ENCODE measurements at regions not wholly inside any gene's neighbourhood (a gene's known extent, or its start where the extent isn't known, plus 50 kb on each side); places are given as distances from the start of the nearest gene placed in this dataset.

DNA sequence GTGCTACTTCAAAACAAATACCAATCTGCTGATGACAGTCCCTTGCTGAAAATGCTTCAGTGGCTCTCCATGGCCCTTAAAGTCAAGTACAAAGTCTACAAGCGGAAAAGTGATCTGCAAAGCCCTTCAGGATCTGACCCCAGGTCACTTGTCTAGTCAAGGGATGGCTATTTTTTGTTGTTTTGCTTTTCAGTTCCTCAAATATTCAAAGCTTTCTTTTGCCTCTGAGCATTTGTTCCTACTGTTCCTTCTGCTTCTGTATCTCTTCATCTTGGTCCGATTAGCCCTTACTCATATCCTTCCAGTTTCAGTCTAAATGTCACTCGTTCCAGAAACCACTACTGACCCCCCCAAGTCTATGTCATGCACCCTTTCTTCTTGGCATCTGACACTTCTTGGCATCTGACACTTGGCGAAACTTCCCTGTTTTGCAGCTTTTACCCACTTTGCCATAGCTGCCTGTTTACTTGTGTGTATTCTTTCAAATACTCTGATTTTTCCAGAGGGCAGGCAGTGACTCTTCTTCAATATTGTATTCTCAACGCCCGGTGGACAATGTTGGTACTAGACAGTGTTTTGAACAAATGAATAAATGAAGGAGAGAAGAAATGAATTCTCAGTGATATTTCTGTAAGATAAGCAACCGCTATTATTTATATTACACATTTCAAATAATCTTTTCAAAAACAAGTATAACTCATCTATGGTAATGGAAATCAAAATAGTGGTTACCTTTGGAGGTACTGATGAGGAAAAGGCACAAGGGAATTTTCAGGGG lies 175.9 kb upstream of the FN1 start:
- DNase-seq (no peak), FAIRE-seq (no peak)
- Histone ChIP-seq H3K27ac (ENCODE audit: low read depth in 2 of 2, low read length in 2 of 2) (no peak overlapping the region), H3K9ac (ENCODE audit: low read length in 3 of 3) (no peak overlapping the region), H3K36me3 (ENCODE audit: control insufficient read depth in 2 of 3, insufficient read depth in 3 of 3, low read length in 3 of 3) (no peaks in the 10 kb centered on the region), H3K9me3 (ENCODE audit: control insufficient read depth in 2 of 3, insufficient read depth in 1 of 3, low read length in 3 of 3) (no peaks in the 10 kb centered on the region), H3K4me1 (ENCODE audit: control insufficient read depth in 2 of 3, insufficient read depth in 2 of 3, low read depth in 1 of 3, low read length in 3 of 3) (no peaks in the 10 kb centered on the region), H3K27me3 (ENCODE audit: control insufficient read depth, insufficient read depth, low read length) (no peaks in the 10 kb centered on the region), H3K4me3 (ENCODE audit: low read length in 3 of 3) (no peak overlapping the region)
- TF ChIP-seq, protein P1, sequence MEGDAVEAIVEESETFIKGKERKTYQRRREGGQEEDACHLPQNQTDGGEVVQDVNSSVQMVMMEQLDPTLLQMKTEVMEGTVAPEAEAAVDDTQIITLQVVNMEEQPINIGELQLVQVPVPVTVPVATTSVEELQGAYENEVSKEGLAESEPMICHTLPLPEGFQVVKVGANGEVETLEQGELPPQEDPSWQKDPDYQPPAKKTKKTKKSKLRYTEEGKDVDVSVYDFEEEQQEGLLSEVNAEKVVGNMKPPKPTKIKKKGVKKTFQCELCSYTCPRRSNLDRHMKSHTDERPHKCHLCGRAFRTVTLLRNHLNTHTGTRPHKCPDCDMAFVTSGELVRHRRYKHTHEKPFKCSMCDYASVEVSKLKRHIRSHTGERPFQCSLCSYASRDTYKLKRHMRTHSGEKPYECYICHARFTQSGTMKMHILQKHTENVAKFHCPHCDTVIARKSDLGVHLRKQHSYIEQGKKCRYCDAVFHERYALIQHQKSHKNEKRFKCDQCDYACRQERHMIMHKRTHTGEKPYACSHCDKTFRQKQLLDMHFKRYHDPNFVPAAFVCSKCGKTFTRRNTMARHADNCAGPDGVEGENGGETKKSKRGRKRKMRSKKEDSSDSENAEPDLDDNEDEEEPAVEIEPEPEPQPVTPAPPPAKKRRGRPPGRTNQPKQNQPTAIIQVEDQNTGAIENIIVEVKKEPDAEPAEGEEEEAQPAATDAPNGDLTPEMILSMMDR (IDR thresholded peaks at IDR 0.05; ENCODE audit: borderline replicate concordance, extremely low read depth, insufficient read depth), result no peak
- intact Hi-C loops (cut with DNase I), result no loop called here

DNA sequence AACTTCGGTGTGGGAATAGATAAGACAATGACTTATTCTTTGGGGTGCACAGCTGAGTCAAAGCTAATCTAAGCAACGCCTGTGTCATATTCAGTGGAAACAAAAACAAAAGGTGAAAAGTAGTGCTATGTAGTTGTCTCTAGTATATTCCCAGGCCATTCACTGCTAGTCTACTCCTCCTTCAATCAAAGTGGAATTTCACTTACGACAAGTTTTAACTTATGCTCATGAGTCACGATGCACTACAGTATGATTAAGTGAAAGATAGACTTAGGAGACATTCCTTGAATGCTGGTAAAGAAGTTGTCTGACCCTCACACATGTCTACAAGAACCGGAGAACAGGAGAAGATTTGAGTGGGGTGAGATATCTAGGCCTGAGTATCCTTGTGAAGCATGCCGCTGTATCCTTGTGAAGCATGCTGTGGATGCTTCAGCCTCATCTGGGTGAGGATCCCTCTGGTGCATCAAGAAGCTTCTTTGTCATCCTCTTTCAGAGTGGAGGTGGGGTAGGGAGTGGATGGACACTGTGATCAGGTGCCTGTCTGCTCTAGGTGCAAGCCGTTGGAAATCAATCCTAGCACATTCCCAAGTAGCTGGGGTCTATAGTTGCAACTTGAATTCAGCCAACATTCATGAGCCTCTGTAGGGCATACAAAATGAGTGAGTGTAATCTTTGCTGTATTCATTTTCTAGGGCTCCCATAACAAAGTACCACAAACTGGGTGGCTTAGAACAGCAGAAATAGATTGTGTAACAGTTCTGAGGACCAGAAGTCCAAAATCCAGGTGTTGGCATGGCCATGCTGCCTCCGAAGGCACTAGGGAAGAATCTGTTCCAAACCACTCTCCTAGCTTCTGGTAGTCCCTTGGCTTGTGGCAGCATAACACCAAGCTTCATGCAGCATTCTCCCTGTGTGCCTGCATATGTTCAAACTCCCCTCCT lies 173.5 kb upstream of the FN1 start:
- Histone ChIP-seq H3K27me3 (ENCODE audit: control insufficient read depth, insufficient read depth, low read length) (no peaks in the 10 kb centered on the region), H3K9me3 (ENCODE audit: control insufficient read depth in 2 of 3, insufficient read depth in 1 of 3, low read length in 3 of 3) (no peaks in the 10 kb centered on the region), H3K36me3 (ENCODE audit: control insufficient read depth in 2 of 3, insufficient read depth in 3 of 3, low read length in 3 of 3) (no peaks in the 10 kb centered on the region), H3K9ac (ENCODE audit: low read length in 3 of 3) (no peak overlapping the region), H3K27ac (ENCODE audit: low read depth in 2 of 2, low read length in 2 of 2) (no peak overlapping the region), H3K4me3 (ENCODE audit: low read length in 3 of 3) (no peak overlapping the region), H3K4me1 (ENCODE audit: control insufficient read depth in 2 of 3, insufficient read depth in 2 of 3, low read depth in 1 of 3, low read length in 3 of 3) (no peaks in the 10 kb centered on the region)
- no peak for DNase-seq
- FAIRE-seq, result no peak
- intact Hi-C loops (cut with DNase I), result no loop called here
- TF ChIP-seq, protein P1 (IDR thresholded peaks at IDR 0.05; ENCODE audit: borderline replicate concordance, extremely low read depth, insufficient read depth), result no peak

DNA sequence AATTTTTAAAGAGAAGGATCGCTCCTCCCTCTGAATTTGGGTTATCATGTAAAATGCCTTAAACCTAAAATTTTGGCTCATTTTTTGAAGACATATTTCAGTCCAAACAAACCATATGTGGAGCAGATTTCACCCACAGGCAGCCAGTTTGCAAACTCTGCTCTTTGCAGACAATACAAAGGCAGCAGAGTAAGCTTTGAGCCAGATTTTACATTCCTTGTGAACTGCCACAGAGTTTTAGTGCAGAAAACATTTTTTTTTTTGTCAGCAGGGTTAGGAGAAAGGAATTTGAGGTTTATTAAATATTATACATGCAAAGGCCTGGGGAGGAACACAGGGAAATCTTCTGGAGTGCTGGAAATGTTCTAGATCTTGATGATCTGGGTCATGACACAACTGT lies 171.9 kb upstream of the FN1 start:
- Histone ChIP-seq H3K9ac (ENCODE audit: low read length in 3 of 3) (no peak overlapping the region), H3K27me3 (ENCODE audit: control insufficient read depth, insufficient read depth, low read length) (no peaks in the 10 kb centered on the region), H3K4me3 (ENCODE audit: low read length in 3 of 3) (no peak overlapping the region), H3K9me3 (ENCODE audit: control insufficient read depth in 2 of 3, insufficient read depth in 1 of 3, low read length in 3 of 3) (no peaks in the 10 kb centered on the region), H3K27ac (ENCODE audit: low read depth in 2 of 2, low read length in 2 of 2) (no peak overlapping the region), H3K36me3 (ENCODE audit: control insufficient read depth in 2 of 3, insufficient read depth in 3 of 3, low read length in 3 of 3) (no peaks in the 10 kb centered on the region), H3K4me1 (ENCODE audit: control insufficient read depth in 2 of 3, insufficient read depth in 2 of 3, low read depth in 1 of 3, low read length in 3 of 3) (no peaks in the 10 kb centered on the region)
- no peak for DNase-seq
- intact Hi-C loops (cut with DNase I), result no loop called here
- TF ChIP-seq, protein P1 (IDR thresholded peaks at IDR 0.05; ENCODE audit: borderline replicate concordance, extremely low read depth, insufficient read depth), result no peak
- FAIRE-seq, result no peak
